ENCODE measurements at regions not wholly inside any gene's neighbourhood (a gene's known extent, or its start where the extent isn't known, plus 50 kb on each side); places are given as distances from the start of the nearest gene placed in this dataset.

- DNase-seq (ENCODE audit: low spot score in 2 of 2) (no peak), ATAC-seq (ENCODE audit: low read depth) (no peak)
- Mint-ChIP-seq H3K4me1 (no peaks in the 10 kb centered on the region), H3K27me3 (peaks cover 25% of the 10 kb centered on the region), H3K36me3 (peaks cover 4% of the 10 kb centered on the region), H3K4me3 (no peak overlapping the region), H3K9me3 (peaks cover 3% of the 10 kb centered on the region), H3K27ac (no peak overlapping the region)
Observed at GRCh38 chr5:73291873-73292272, 118.9 kb downstream of the TMEM174 start.

GRCh38 chr5:73290242-73290641 lies 117.2 kb downstream of the TMEM174 start:
- H3K27me3 Mint-ChIP-seq = peaks cover 16% of the 10 kb centered on the region
- peaks cover 1% of the 10 kb centered on the region for H3K36me3 Mint-ChIP-seq
- ATAC-seq (ENCODE audit: low read depth) (no peak), DNase-seq (ENCODE audit: low spot score in 2 of 2) (no peak)
- H3K9me3 Mint-ChIP-seq = peaks cover 3% of the 10 kb centered on the region
- H3K4me3 Mint-ChIP-seq = no peak overlapping the region
- no peak overlapping the region for H3K27ac Mint-ChIP-seq
- H3K4me1 Mint-ChIP-seq = no peaks in the 10 kb centered on the region

GRCh38 chr5:73288803-73289720 lies 116.1 kb downstream of the TMEM174 start:
- no peak overlapping the region for H3K4me3 Mint-ChIP-seq
- peaks cover under 1% of the 10 kb centered on the region for H3K36me3 Mint-ChIP-seq
- no peak for ATAC-seq (ENCODE audit: low read depth)
- peaks cover 3% of the 10 kb centered on the region for H3K9me3 Mint-ChIP-seq
- no peaks in the 10 kb centered on the region for H3K4me1 Mint-ChIP-seq
- H3K27me3 Mint-ChIP-seq = peaks cover 14% of the 10 kb centered on the region
- DNase-seq (ENCODE audit: low spot score in 2 of 2) = no peak
- no peak overlapping the region for H3K27ac Mint-ChIP-seq

DNA sequence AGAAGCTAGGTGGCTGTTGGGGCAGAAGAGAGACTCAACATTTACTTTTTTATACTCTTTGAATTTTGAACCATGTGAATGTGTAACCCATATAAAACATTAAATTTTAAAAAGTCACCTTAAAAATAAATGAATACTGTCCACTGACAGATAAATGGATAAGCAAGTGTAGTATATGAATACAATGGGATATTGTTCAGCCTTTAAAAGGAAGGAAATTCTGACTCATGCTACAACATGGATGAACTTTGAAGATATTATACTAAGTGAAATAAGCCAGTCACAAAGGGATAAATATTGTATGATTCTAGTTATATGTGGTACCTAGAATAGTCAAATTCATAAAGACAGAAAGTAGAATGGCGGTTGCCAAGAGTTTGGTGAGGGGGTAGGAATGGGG lies 113.9 kb downstream of the TMEM174 start:
- peaks cover 21% of the 10 kb centered on the region for H3K27me3 Mint-ChIP-seq

DNA sequence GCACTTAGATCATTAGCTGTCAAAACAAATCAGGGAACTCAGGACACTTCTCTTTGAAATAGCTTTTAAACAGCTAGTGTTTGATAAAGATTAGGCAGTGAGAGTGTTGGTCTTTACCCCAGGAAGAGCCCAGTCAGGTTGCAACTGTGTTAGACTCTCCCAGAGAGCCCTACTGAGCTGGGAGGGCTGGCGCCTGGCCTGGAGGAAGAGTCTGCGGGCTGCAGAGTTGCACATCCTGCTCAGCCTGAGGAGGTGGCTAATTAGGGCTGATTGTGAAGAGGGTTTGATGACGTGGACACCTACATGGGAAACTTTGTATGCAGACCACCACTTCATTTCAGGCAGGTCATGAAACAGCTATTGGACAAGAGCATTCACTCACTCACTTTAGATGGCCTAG lies 112.0 kb downstream of the TMEM174 start:
- no peaks in the 10 kb centered on the region for H3K36me3 Mint-ChIP-seq
- peaks cover 3% of the 10 kb centered on the region for H3K9me3 Mint-ChIP-seq
- H3K27ac Mint-ChIP-seq = no peak overlapping the region
- DNase-seq (ENCODE audit: low spot score in 2 of 2) (no peak), ATAC-seq (ENCODE audit: low read depth) (no peak)
- peaks cover 19% of the 10 kb centered on the region for H3K27me3 Mint-ChIP-seq
- H3K4me3 Mint-ChIP-seq = no peak overlapping the region
- H3K4me1 Mint-ChIP-seq = no peaks in the 10 kb centered on the region

More for the DNA sequence above, 113.9 kb downstream of the TMEM174 start:
- Mint-ChIP-seq H3K36me3 (no peaks in the 10 kb centered on the region), H3K9me3 (peaks cover 3% of the 10 kb centered on the region), H3K4me3 (no peak overlapping the region), H3K4me1 (no peaks in the 10 kb centered on the region), H3K27ac (no peak overlapping the region)
- ATAC-seq (ENCODE audit: low read depth) (no peak), DNase-seq (ENCODE audit: low spot score in 2 of 2) (no peak)

GRCh38 chr5:73284220-73284795 lies 111.3 kb downstream of the TMEM174 start:
- ATAC-seq (ENCODE audit: low read depth) = no peak
- H3K4me1 Mint-ChIP-seq = no peaks in the 10 kb centered on the region
- H3K9me3 Mint-ChIP-seq = peaks cover 3% of the 10 kb centered on the region
- no peak overlapping the region for H3K27ac Mint-ChIP-seq
- no peaks in the 10 kb centered on the region for H3K36me3 Mint-ChIP-seq
- peaks cover 22% of the 10 kb centered on the region for H3K27me3 Mint-ChIP-seq
- DNase-seq (ENCODE audit: low spot score in 2 of 2) = no peak
- no peak overlapping the region for H3K4me3 Mint-ChIP-seq

DNA sequence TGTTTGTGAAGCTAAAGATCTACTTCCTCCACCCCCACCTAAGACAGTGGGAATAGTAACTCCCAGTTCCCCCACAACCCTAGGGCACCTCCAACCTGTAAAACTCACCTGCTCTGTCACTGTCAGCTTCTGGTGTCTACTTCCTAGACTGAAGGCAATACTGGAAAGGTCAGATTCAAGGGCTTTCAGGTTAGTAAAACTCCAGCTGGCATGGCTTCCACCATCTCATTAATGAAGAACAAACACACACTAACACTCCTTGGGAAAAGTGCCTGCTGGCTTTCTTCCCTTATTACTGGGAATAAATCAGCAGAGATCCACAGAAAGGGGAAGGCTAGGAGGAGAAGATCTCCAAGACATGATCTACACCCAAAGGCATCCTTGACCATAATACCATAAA lies 109.9 kb downstream of the TMEM174 start:
- Mint-ChIP-seq H3K27ac (no peak overlapping the region), H3K4me3 (no peak overlapping the region), H3K36me3 (no peaks in the 10 kb centered on the region), H3K9me3 (peaks cover 3% of the 10 kb centered on the region), H3K4me1 (no peaks in the 10 kb centered on the region), H3K27me3 (peaks cover 20% of the 10 kb centered on the region)
- no peak for DNase-seq (ENCODE audit: low spot score in 2 of 2)
- no peak for ATAC-seq (ENCODE audit: low read depth)

GRCh38 chr5:73282383-73282782 lies 109.4 kb downstream of the TMEM174 start:
- H3K27me3 Mint-ChIP-seq = peaks cover 20% of the 10 kb centered on the region

GRCh38 chr5:73280821-73281746 lies 108.1 kb downstream of the TMEM174 start:
- Mint-ChIP-seq H3K36me3 (no peaks in the 10 kb centered on the region), H3K27ac (no peak overlapping the region), H3K4me3 (no peak overlapping the region), H3K27me3 (peaks cover 21% of the 10 kb centered on the region), H3K4me1 (no peaks in the 10 kb centered on the region), H3K9me3 (no peaks in the 10 kb centered on the region)
- no peak for DNase-seq (ENCODE audit: low spot score in 2 of 2)
- no peak for ATAC-seq (ENCODE audit: low read depth)

More at GRCh38 chr5:73282383-73282782, 109.4 kb downstream of the TMEM174 start:
- H3K9me3 Mint-ChIP-seq = peaks cover 2% of the 10 kb centered on the region
- H3K36me3 Mint-ChIP-seq = no peaks in the 10 kb centered on the region
- H3K27ac Mint-ChIP-seq = no peak overlapping the region
- no peak for ATAC-seq (ENCODE audit: low read depth)
- no peaks in the 10 kb centered on the region for H3K4me1 Mint-ChIP-seq
- DNase-seq (ENCODE audit: low spot score in 2 of 2) = no peak
- no peak overlapping the region for H3K4me3 Mint-ChIP-seq

DNA sequence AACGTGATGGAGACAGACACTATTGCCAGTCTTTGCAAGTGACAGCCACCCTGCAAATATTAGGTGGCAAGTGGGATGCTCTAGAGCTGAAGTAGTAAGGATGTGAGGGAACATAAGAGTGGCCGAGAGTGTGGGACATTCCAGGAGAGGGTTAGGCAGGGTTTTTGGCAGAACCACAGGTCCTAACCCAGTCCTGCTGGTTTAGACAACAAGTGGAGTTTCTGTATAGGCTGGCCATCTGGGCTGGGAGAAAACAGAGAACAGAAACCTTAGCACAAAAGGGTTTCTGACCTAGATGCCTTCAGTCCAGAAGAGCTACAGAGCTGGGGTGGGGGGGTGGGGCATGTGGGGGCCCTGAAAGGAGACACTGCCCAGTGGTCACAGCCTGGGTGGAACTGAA lies 107.4 kb downstream of the TMEM174 start:
- Mint-ChIP-seq H3K27me3 (peaks cover 21% of the 10 kb centered on the region), H3K36me3 (no peaks in the 10 kb centered on the region)
- DNase-seq (ENCODE audit: low spot score in 2 of 2) = no peak

GRCh38 chr5:73279805-73280204 lies 106.8 kb downstream of the TMEM174 start:
- no peaks in the 10 kb centered on the region for H3K4me1 Mint-ChIP-seq
- DNase-seq (ENCODE audit: low spot score in 2 of 2) = no peak
- H3K9me3 Mint-ChIP-seq = no peaks in the 10 kb centered on the region
- H3K27me3 Mint-ChIP-seq = peaks cover 24% of the 10 kb centered on the region
- no peaks in the 10 kb centered on the region for H3K36me3 Mint-ChIP-seq
- H3K4me3 Mint-ChIP-seq = no peak overlapping the region
- ATAC-seq (ENCODE audit: low read depth) = no peak
- H3K27ac Mint-ChIP-seq = no peak overlapping the region

More for the DNA sequence above, 107.4 kb downstream of the TMEM174 start:
- no peak overlapping the region for H3K4me3 Mint-ChIP-seq
- no peak overlapping the region for H3K27ac Mint-ChIP-seq
- H3K9me3 Mint-ChIP-seq = no peaks in the 10 kb centered on the region
- H3K4me1 Mint-ChIP-seq = no peaks in the 10 kb centered on the region
- ATAC-seq (ENCODE audit: low read depth) = no peak

- peaks cover 24% of the 10 kb centered on the region for H3K27me3 Mint-ChIP-seq
- no peaks in the 10 kb centered on the region for H3K36me3 Mint-ChIP-seq
- ATAC-seq (ENCODE audit: low read depth) (no peak), DNase-seq (ENCODE audit: low spot score in 2 of 2) (no peak)
- no peaks in the 10 kb centered on the region for H3K9me3 Mint-ChIP-seq
- no peak overlapping the region for H3K4me3 Mint-ChIP-seq
- H3K27ac Mint-ChIP-seq = no peak overlapping the region
- no peaks in the 10 kb centered on the region for H3K4me1 Mint-ChIP-seq
Observed at GRCh38 chr5:73278693-73279092, 105.7 kb downstream of the TMEM174 start.

- H3K4me1 Mint-ChIP-seq = no peaks in the 10 kb centered on the region
- H3K27me3 Mint-ChIP-seq = peaks cover 22% of the 10 kb centered on the region
- H3K9me3 Mint-ChIP-seq = peaks cover 2% of the 10 kb centered on the region
- DNase-seq (ENCODE audit: low spot score in 2 of 2) = no peak
- no peak for ATAC-seq (ENCODE audit: low read depth)
- H3K27ac Mint-ChIP-seq = no peak overlapping the region
- no peak overlapping the region for H3K4me3 Mint-ChIP-seq
- no peaks in the 10 kb centered on the region for H3K36me3 Mint-ChIP-seq
Observed at GRCh38 chr5:73274881-73275663, 102.1 kb downstream of the TMEM174 start.

Data from memory B cell (primary cell).